ENCODE measurements at regions not wholly inside any gene's neighbourhood (a gene's known extent, or its start where the extent isn't known, plus 50 kb on each side); places are given as distances from the start of the nearest gene placed in this dataset.
"Not testable (repeated sequence)": the region's sequence is repeated elsewhere in the genome, so short reads cannot be mapped to it uniquely, and the experiment has no call there.

DNA sequence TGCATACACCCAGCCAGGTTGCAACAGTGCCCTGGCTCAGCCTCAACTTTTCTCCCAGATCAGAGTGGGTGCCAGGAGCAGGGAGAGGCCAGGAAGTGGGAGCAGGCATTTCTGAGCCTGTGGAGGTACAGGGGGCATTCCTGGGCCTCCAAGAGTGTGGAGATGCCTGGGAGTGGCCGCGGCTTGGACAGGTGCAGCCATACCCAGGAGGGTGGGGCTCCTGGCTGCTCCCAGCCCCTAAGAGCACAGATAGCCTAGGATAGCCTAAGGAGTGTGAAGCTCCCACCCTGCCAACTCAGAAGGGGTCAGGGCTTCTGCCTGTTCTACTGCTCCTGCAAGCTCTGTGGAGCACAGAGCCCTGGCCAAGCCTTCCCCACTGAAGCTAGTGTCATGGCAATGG lies 543.4 kb downstream of the RPL10L start:
- DNase-seq (no peak), ATAC-seq (no peak)
- CTCF ChIA-PET, result no interaction called here
- Histone ChIP-seq H3K27me3 (ENCODE audit: low read length) (no peaks in the 10 kb centered on the region), H2AFZ (ENCODE audit: low read length) (no peak overlapping the region), H3K79me2 (ENCODE audit: low read length) (no peaks in the 10 kb centered on the region), H3F3A (ENCODE audit: low read length, unreplicated experiment) (no peaks in the 10 kb centered on the region), H3K27ac (ENCODE audit: low read length) (no peak overlapping the region), H4K20me1 (ENCODE audit: low read length) (no peaks in the 10 kb centered on the region), H3K4me3 (ENCODE audit: low read length) (no peak overlapping the region), H3K4me2 (ENCODE audit: low read length) (no peak overlapping the region), H3K36me3 (ENCODE audit: low read depth, low read length) (no peaks in the 10 kb centered on the region), H3K9me2 (replicated peaks; ENCODE audit: low read length) (no peaks in the 10 kb centered on the region), H3K9me3 (ENCODE audit: low read length) (0 out of 2 replicates have a peak, but pooled peaks cover 4% of the 10 kb centered on the region), H3K9ac (ENCODE audit: low read length) (no peak overlapping the region), H3K4me1 (ENCODE audit: insufficient read depth, low read length) (no peaks in the 10 kb centered on the region)
- intact Hi-C loops (cut with micrococcal nuclease), result no loop called here
- no TSS peak for BruUV-seq (replicated peaks)
- TF ChIP-seq EZH2 (IDR thresholded peaks at IDR 0.05; ENCODE audit: low read length, unreplicated experiment), result no peak
- no peak for TF ChIP-seq EZH2phosphoT487 (IDR thresholded peaks at IDR 0.05; ENCODE audit: borderline replicate concordance, low read length)
- TF ChIP-seq, protein P1, sequence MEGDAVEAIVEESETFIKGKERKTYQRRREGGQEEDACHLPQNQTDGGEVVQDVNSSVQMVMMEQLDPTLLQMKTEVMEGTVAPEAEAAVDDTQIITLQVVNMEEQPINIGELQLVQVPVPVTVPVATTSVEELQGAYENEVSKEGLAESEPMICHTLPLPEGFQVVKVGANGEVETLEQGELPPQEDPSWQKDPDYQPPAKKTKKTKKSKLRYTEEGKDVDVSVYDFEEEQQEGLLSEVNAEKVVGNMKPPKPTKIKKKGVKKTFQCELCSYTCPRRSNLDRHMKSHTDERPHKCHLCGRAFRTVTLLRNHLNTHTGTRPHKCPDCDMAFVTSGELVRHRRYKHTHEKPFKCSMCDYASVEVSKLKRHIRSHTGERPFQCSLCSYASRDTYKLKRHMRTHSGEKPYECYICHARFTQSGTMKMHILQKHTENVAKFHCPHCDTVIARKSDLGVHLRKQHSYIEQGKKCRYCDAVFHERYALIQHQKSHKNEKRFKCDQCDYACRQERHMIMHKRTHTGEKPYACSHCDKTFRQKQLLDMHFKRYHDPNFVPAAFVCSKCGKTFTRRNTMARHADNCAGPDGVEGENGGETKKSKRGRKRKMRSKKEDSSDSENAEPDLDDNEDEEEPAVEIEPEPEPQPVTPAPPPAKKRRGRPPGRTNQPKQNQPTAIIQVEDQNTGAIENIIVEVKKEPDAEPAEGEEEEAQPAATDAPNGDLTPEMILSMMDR (conservative IDR thresholded peaks at IDR 0.05; ENCODE audit: low read depth, low read length), result no peak
- POLR2A ChIA-PET (ENCODE audit: unreplicated experiment), result no interaction called here

GRCh38 chr14:46100901-46101300 lies 550.7 kb downstream of the RPL10L start:
- ATAC-seq; H2AFZ ChIP-seq (ENCODE audit: low read length); H3F3A ChIP-seq (ENCODE audit: low read length, unreplicated experiment); H4K20me1 ChIP-seq (ENCODE audit: low read length); H3K9me3 ChIP-seq (ENCODE audit: low read length); POLR2A ChIA-PET (ENCODE audit: unreplicated experiment); H3K27ac ChIP-seq (ENCODE audit: low read length); BruUV-seq (replicated peaks); H3K27me3 ChIP-seq (ENCODE audit: low read length); H3K79me2 ChIP-seq (ENCODE audit: low read length); H3K9me2 ChIP-seq (replicated peaks; ENCODE audit: low read length); H3K4me2 ChIP-seq (ENCODE audit: low read length); H3K4me3 ChIP-seq (ENCODE audit: low read length); DNase-seq; H3K36me3 ChIP-seq (ENCODE audit: low read depth, low read length); H3K4me1 ChIP-seq (ENCODE audit: insufficient read depth, low read length); H3K9ac ChIP-seq (ENCODE audit: low read length); intact Hi-C loops (cut with micrococcal nuclease); CTCF ChIA-PET: not testable (repeated sequence)

GRCh38 chr14:46091819-46092218 lies 559.8 kb downstream of the RPL10L start:
- Histone ChIP-seq H3K27ac (ENCODE audit: low read length) (no peak overlapping the region), H3K4me1 (ENCODE audit: insufficient read depth, low read length) (no peaks in the 10 kb centered on the region), H3K9ac (ENCODE audit: low read length) (no peak overlapping the region), H3K36me3 (ENCODE audit: low read depth, low read length) (no peaks in the 10 kb centered on the region), H2AFZ (ENCODE audit: low read length) (no peak overlapping the region), H4K20me1 (ENCODE audit: low read length) (no peaks in the 10 kb centered on the region), H3K4me2 (ENCODE audit: low read length) (no peak overlapping the region), H3K9me2 (replicated peaks; ENCODE audit: low read length) (no peaks in the 10 kb centered on the region), H3K4me3 (ENCODE audit: low read length) (no peak overlapping the region), H3K9me3 (ENCODE audit: low read length) (no peaks in the 10 kb centered on the region), H3K27me3 (ENCODE audit: low read length) (no peaks in the 10 kb centered on the region), H3F3A (ENCODE audit: low read length, unreplicated experiment) (no peaks in the 10 kb centered on the region), H3K79me2 (ENCODE audit: low read length) (no peaks in the 10 kb centered on the region)
- intact Hi-C loops (cut with micrococcal nuclease), result no loop called here
- no peak for ATAC-seq
- ChIA-PET POLR2A (ENCODE audit: unreplicated experiment) (no interaction called here), CTCF (no interaction called here)
- TF ChIP-seq EZH2 (IDR thresholded peaks at IDR 0.05; ENCODE audit: low read length, unreplicated experiment) (no peak), EZH2phosphoT487 (IDR thresholded peaks at IDR 0.05; ENCODE audit: borderline replicate concordance, low read length) (no peak)
- TF ChIP-seq, protein P1 (conservative IDR thresholded peaks at IDR 0.05; ENCODE audit: low read depth, low read length), result no peak
- BruUV-seq (replicated peaks), result no TSS peak
- no peak for DNase-seq
